HL-60 (cell line): ENCODE measurements at regions not wholly inside any gene's neighbourhood (a gene's known extent, or its start where the extent isn't known, plus 50 kb on each side); places are given as distances from the start of the nearest gene placed in this dataset.

Source experiments
- DNase-seq, 2 experiments: peaks; one replicate each; pipeline ENCODE4 v3.0.0-alpha.2; 2010 to 2020; ENCODE audit warnings: low read depth in 1 of 2, low spot score in 1 of 2
- H3K27ac ChIP-seq: fragments of 250-450 bp; sonication (Bioruptor Pico); replicated peaks from 2 replicates; pipeline ENCODE4 v1.5.1; 2020; ENCODE audit warnings: mild to moderate bottlenecking, moderate library complexity
- H3K27me3 ChIP-seq: fragments of 250-450 bp; sonication (Bioruptor Pico); 2 replicates; pipeline ENCODE4 v1.5.1; 2021; ENCODE audit warnings: mild to moderate bottlenecking, moderate library complexity; ENCODE audit not compliant: insufficient read depth, poor library complexity, severe bottlenecking
- H3K4me3 ChIP-seq: replicated peaks from 2 replicates; pipeline ENCODE4 v1.5.1; 2011; ENCODE audit warnings: mild to moderate bottlenecking, control low read depth, low read length; ENCODE audit not compliant: insufficient read depth
- CTCF ChIP-seq: IDR thresholded peaks from one replicate; pipeline ENCODE4 v1.5.1; 2011; ENCODE audit warnings: low read length, control low read depth, inconsistent platforms; ENCODE audit not compliant: insufficient read depth
- GABPA ChIP-seq: IDR thresholded peaks from 2 replicates; pipeline ENCODE4 v1.6.1; 2012; ENCODE audit warnings: low read depth
- POLR2AphosphoS5 ChIP-seq: IDR thresholded peaks from 2 replicates; pipeline ENCODE4 v1.6.1; 2012; ENCODE audit warnings: low read depth
- REST ChIP-seq: IDR thresholded peaks from 2 replicates; pipeline ENCODE4 v1.6.1; 2012; ENCODE audit warnings: low read depth; ENCODE audit not compliant: insufficient replicate concordance
- SPI1 ChIP-seq: IDR thresholded peaks from 2 replicates; pipeline ENCODE4 v1.6.1; 2012; ENCODE audit warnings: low read depth, mild to moderate bottlenecking, borderline replicate concordance

- H3K27ac ChIP-seq: no peak overlapping the region
- TF ChIP-seq GABPA (no peak), POLR2AphosphoS5 (no peak), REST (no peak), SPI1 (no peak), CTCF (no peak)
- no peaks in the 10 kb centered on the region for H3K27me3 ChIP-seq
- DNase-seq: no peak
- no peak overlapping the region for H3K4me3 ChIP-seq
Observed at GRCh38 chr4:31236639-31237173, 516.5 kb downstream of the PCDH7 start.

- no peak overlapping the region for H3K4me3 ChIP-seq
- no peak for DNase-seq
- no peaks in the 10 kb centered on the region for H3K27me3 ChIP-seq
- TF ChIP-seq POLR2AphosphoS5 (no peak), SPI1 (no peak), CTCF (no peak), GABPA (no peak), REST (no peak)
- H3K27ac ChIP-seq: no peak overlapping the region
Observed at GRCh38 chr4:31237233-31237632, 517.1 kb downstream of the PCDH7 start.

GRCh38 chr4:31239886-31240285 is 519.7 kb downstream of the PCDH7 start:
- no peak overlapping the region for H3K27ac ChIP-seq
- no peak for DNase-seq
- TF ChIP-seq REST (no peak), CTCF (no peak), SPI1 (no peak), GABPA (no peak), POLR2AphosphoS5 (no peak)
- H3K4me3 ChIP-seq: no peak overlapping the region
- no peaks in the 10 kb centered on the region for H3K27me3 ChIP-seq
